Transverse colon (tissue), 4 donors: ENCODE measurements at regions not wholly inside any gene's neighbourhood (a gene's known extent, or its start where the extent isn't known, plus 50 kb on each side); places are given as distances from the start of the nearest gene placed in this dataset.
"Not testable (repeated sequence)": the region's sequence is repeated elsewhere in the genome, so short reads cannot be mapped to it uniquely, and the experiment has no call there.

ENCODE experiments used
- DNase-seq: peaks from one replicate; pipeline ENCODE4 v3.0.0-alpha.2; 2019
- H3K27ac ChIP-seq, 4 donors: fragments of 200-600 bp; sonication (generic); 2 replicates each; pipeline ENCODE4 v1.5.1; 2016 to 2018; ENCODE audit warnings: inconsistent platforms in 4 of 4
- H3K27me3 ChIP-seq: fragments of 200-600 bp; sonication (generic); 2 replicates; pipeline ENCODE4 v1.5.1; 2017; ENCODE audit warnings: inconsistent platforms
- H3K36me3 ChIP-seq, 4 donors: fragments of 200-600 bp; sonication (generic); 2 replicates each; pipeline ENCODE4 v1.5.1; 2017 to 2019; ENCODE audit warnings: inconsistent platforms in 4 of 4
- H3K4me1 ChIP-seq, 4 donors: fragments of 200-600 bp; sonication (generic); 2 replicates each; pipeline ENCODE4 v1.5.1; 2017 to 2020; ENCODE audit warnings: inconsistent platforms in 4 of 4
- H3K4me3 ChIP-seq, 4 donors: fragments of 200-600 bp; sonication (generic); 1 replicate in 1 of 4; 2 replicates in 3 of 4; pipeline versions ENCODE4 v1.5.1 to v1.6.1; 2017 to 2019; ENCODE audit warnings: inconsistent platforms in 4 of 4
- H3K9me3 ChIP-seq, 2 donors: fragments of 200-600 bp; sonication (generic); 2 replicates each; pipeline ENCODE4 v1.5.1; 2017 to 2019; ENCODE audit warnings: inconsistent platforms in 2 of 2
- CTCF ChIP-seq, 5 experiments: fragments of 200-600 bp in 3 of 5; fragments of 450-650 bp in 2 of 5; sonication (generic) in 3 of 5; IDR thresholded peaks; 1 replicate in 2 of 5; 2 replicates in 3 of 5; pipeline ENCODE4 v1.5.1; 2016 to 2017; ENCODE audit warnings: antibody characterized with exemption in 5 of 5, inconsistent platforms in 3 of 5, mild to moderate bottlenecking in 2 of 5, moderate library complexity in 1 of 5
- EP300 ChIP-seq: sonication (generic); formaldehyde crosslinking; IDR thresholded peaks from one replicate; pipeline ENCODE4 v1.6.1; 2017; ENCODE audit warnings: antibody characterized with exemption, low read depth
- POLR2A ChIP-seq: fragments of 450-650 bp; IDR thresholded peaks from one replicate; pipeline ENCODE4 v1.6.1; 2016; ENCODE audit warnings: antibody characterized with exemption, mild to moderate bottlenecking, moderate library complexity
- POLR2AphosphoS5 ChIP-seq, 3 donors: sonication (generic); formaldehyde crosslinking; IDR thresholded peaks; one replicate each; pipeline ENCODE4 v1.6.1; 2016; ENCODE audit warnings: antibody characterized with exemption in 3 of 3
- WGBS, 2 donors: methylation state at CpG; one replicate each; pipeline ENCODE4 v1.1.5; 2018; ENCODE audit warnings: low coverage in 1 of 2; 5-methylcytosine and 5-hydroxymethylcytosine counted together
- in situ Hi-C, 4 donors: fragments of 200-750 bp; cut with MboI; loops; one replicate each; pipeline versions ENCODE4 v1.15.0 to v1.15.1; 2017; ENCODE audit warnings: low sequenced_read_pairs in 3 of 4, low pct_ligation_motif_present in 1 of 4, low pct_unique_long_range_greater_than_20kb in 1 of 4
- intact Hi-C: fragments of 100-400 bp; cut with DNase I; formaldehyde crosslinking; loops from one replicate; pipeline ENCODE4 v1.15.1; 2023; ENCODE audit warnings: low total_unique reads

DNA sequence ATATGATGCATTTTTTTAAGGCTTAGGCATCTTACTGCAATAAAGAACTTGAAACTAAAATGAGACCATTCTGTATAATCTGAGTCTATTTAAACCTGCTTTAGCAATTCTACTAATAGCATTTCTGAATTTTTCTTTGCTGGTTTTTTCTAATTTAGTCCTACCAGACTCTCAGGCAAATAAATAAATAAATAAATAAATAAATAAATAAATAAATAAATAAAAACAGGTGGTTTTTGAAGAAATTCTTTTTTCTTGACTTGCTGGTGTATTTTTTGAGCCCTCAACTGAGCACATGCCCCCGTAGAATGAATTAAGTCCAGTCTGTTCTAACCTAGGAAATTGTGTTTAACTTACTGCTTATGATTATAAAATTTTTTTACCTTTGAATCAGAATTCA, 134.7 kb upstream of the FOXP2 start:
- H3K27me3 ChIP-seq: no peaks in the 10 kb centered on the region
- H3K27ac ChIP-seq: no peak overlapping the region
- WGBS, 2 donors: 81 to 90% methylated on average over 1 of the region's 1 CpG
- H3K4me3 ChIP-seq: no peak overlapping the region
- H3K36me3 ChIP-seq: no peaks in the 10 kb centered on the region
- no peaks in the 10 kb centered on the region for H3K4me1 ChIP-seq
- DNase-seq: no peak
- intact Hi-C loops: no loop called here
- TF ChIP-seq POLR2A (no peak), EP300 (no peak), POLR2AphosphoS5 (IDR thresholded peaks at IDR 0.05) (no peak), CTCF (IDR thresholded peaks at IDR 0.05) (no peak)
- in situ Hi-C loops: no loop called here
- no peaks in the 10 kb centered on the region for H3K9me3 ChIP-seq

DNA sequence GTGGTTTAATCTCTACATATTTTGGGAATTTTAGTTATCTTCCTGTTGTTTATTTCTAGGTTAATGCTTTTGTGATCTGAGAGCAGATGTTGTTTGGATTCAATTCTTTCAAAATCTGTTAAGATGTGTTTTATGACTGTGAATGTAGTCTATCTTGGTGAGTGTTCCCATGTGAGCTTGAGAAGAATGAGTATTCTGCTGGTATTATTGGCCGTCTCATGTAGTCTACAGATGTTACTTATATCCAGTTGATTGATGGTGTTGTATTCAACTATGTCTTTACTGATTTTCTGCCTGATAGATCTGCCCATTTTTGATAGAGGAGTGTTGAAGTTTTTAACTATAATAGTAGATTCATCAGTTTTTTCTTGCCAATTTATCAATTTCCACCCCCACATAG, 141.4 kb upstream of the FOXP2 start:
- intact Hi-C loops (no loop called here), in situ Hi-C loops (no loop called here)
- Histone ChIP-seq H3K36me3 (no peaks in the 10 kb centered on the region), H3K4me1 (peaks cover 0 to 12% (median 0%) of the 10 kb centered on the region in 4 donors), H3K27ac (no peak overlapping the region), H3K27me3 (no peaks in the 10 kb centered on the region), H3K4me3 (no peak overlapping the region), H3K9me3 (no peaks in the 10 kb centered on the region)
- WGBS, 2 donors: 73 to 75% methylated on average over 1 of the region's 1 CpG
- TF ChIP-seq POLR2AphosphoS5 (IDR thresholded peaks at IDR 0.05): no peak
- no peak for TF ChIP-seq POLR2A
- TF ChIP-seq EP300: no peak
- no peak for TF ChIP-seq CTCF (IDR thresholded peaks at IDR 0.05)
- no peak for DNase-seq

DNA sequence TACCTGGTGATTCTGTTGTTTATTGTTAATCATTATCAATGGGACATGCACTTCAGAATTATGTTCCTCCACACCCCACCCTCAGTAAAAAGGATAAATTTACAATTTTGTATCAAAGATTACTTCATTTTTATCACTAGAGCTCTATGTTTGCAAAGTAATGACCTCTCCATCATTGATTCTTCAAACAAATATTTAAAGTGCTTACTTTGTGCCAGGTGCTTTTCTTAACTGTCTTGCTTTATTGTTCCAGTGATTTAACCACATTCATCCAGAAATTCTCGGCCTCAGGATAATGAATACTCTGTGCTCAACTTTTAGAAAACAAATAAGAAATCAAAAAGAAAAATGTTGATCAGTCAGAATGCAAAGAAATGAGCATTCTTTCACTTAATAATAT, 144.9 kb upstream of the FOXP2 start:
- intact Hi-C loops: no loop called here
- peaks cover 0 to 12% (median 2%) of the 10 kb centered on the region in 4 donors for H3K4me1 ChIP-seq

DNA sequence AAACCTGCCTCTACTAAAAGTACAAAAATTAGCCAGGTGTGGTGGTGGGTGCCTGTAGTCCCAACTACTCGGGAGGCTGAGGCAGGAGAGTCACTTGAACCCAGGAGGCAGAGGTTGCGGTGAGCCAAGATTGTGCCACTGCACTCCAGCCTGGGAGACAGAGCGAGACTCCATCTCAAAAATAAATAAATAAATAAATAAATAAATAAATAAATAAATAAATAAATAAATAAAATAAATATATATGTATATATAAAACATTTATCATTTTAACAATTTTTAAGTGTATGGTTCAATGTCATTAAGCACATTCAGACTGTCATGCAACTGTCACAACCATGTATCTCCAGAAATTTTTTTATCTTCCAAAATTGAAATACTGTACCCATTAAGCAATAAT, 147.1 kb upstream of the FOXP2 start:
- DNase-seq, H3K9me3 ChIP-seq, intact Hi-C loops, H3K27me3 ChIP-seq, H3K4me3 ChIP-seq, H3K27ac ChIP-seq, in situ Hi-C loops, H3K36me3 ChIP-seq: not testable (repeated sequence)
- 89 to 90% methylated on average over 2 to 3 of the region's 3 CpGs for WGBS, 2 donors
- H3K4me1 ChIP-seq: peaks cover 0 to 18% (median 2%) of the 10 kb centered on the region in 4 donors

More for the DNA sequence above, 144.9 kb upstream of the FOXP2 start:
- no peak for TF ChIP-seq POLR2A
- no peak for TF ChIP-seq POLR2AphosphoS5 (IDR thresholded peaks at IDR 0.05)
- TF ChIP-seq EP300: no peak
- no peak for TF ChIP-seq CTCF (IDR thresholded peaks at IDR 0.05)
- Histone ChIP-seq H3K27me3 (no peaks in the 10 kb centered on the region), H3K36me3 (no peaks in the 10 kb centered on the region), H3K9me3 (no peaks in the 10 kb centered on the region), H3K4me3 (no peak overlapping the region), H3K27ac (no peak overlapping the region)
- WGBS, 2 donors: 13 to 16% methylated on average over 1 of the region's 1 CpG
- no peak for DNase-seq
- in situ Hi-C loops: no loop called here

DNA sequence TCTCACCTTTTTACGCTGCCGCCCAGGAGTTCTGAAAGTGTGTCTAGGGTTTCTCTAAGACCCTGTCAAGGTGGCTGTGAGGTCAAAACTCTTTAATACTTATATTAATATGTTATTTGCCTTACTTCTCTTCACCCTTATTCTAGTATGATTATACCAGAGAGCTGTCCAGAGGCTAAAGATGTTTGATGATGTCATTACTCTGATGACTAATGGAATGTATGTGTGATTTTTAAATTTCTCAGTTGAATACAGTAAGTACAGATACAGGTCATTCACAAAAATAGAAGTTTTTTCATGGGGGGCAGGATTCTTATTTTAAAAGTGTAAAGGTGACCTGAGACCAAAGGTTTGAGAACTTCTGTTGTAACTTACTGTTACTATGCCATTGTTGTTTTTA, 150.6 kb upstream of the FOXP2 start:
- Histone ChIP-seq H3K9me3 (no peaks in the 10 kb centered on the region), H3K27ac (no peak overlapping the region), H3K4me3 (no peak overlapping the region), H3K4me1 (peaks cover 0 to 6% (median 2%) of the 10 kb centered on the region in 4 donors), H3K27me3 (no peaks in the 10 kb centered on the region), H3K36me3 (no peaks in the 10 kb centered on the region)
- no peak for DNase-seq
- TF ChIP-seq POLR2A: no peak
- no peak for TF ChIP-seq POLR2AphosphoS5 (IDR thresholded peaks at IDR 0.05)
- no peak for TF ChIP-seq CTCF (IDR thresholded peaks at IDR 0.05)
- TF ChIP-seq EP300: no peak
- 95 to 97% methylated on average over 2 of the region's 2 CpGs for WGBS, 2 donors
- in situ Hi-C loops (no loop called here), intact Hi-C loops (no loop called here)
